ENCODE measurements at regions not wholly inside any gene's neighbourhood (a gene's known extent, or its start where the extent isn't known, plus 50 kb on each side); places are given as distances from the start of the nearest gene placed in this dataset.

DNA sequence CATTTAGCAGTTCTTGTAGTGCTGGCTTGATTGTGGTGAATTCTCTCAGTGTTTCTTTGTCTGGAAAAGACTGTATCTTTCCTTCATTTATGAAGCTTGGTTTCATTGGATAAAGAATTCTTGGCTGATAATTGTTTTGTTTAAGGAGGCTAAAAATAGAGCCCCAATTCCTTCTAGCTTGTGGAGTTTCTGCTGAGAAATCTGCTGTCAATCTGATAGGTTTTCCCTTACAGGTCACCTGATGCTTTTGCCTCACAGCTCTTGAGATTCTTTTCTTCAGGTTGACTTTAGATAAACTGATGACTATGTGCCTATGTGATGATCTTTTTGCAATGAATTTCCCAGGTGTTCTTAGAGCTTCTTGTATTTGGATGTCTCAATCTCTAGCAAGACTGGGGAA, 1508.5 kb upstream of the FLRT2 start:
- TF ChIP-seq POLR2AphosphoS5 (IDR thresholded peaks at IDR 0.05) (no peak), POLR2A (IDR thresholded peaks at IDR 0.05) (no peak), CTCF (IDR thresholded peaks at IDR 0.05) (no peak), EP300 (IDR thresholded peaks at IDR 0.05) (no peak)
